Endothelial cell (in vitro differentiated cells): ENCODE measurements at regions not wholly inside any gene's neighbourhood (a gene's known extent, or its start where the extent isn't known, plus 50 kb on each side); places are given as distances from the start of the nearest gene placed in this dataset.

Source experiments
- DNase-seq: peaks from one replicate; pipeline ENCODE4 v3.0.0; 2021; ENCODE audit warnings: low spot score
- H3K27ac Mint-ChIP-seq: one replicate; pipeline ENCODE4 v1.8.0; 2021; ENCODE audit warnings: mixed read lengths, inconsistent platforms; ENCODE audit not compliant: unreplicated experiment
- H3K27me3 Mint-ChIP-seq: one replicate; pipeline ENCODE4 v1.8.0; 2021; ENCODE audit warnings: mild to moderate bottlenecking, moderate library complexity, mixed read lengths, inconsistent platforms; ENCODE audit not compliant: unreplicated experiment
- H3K36me3 Mint-ChIP-seq: one replicate; pipeline ENCODE4 v1.8.0; 2021; ENCODE audit warnings: mild to moderate bottlenecking, low read depth, mixed read lengths, inconsistent platforms; ENCODE audit not compliant: unreplicated experiment
- H3K4me1 Mint-ChIP-seq: one replicate; pipeline ENCODE4 v1.8.0; 2021; ENCODE audit warnings: mild to moderate bottlenecking, mixed read lengths, inconsistent platforms; ENCODE audit not compliant: unreplicated experiment
- H3K4me3 Mint-ChIP-seq: one replicate; pipeline ENCODE4 v1.8.0; 2021; ENCODE audit warnings: mild to moderate bottlenecking, mixed read lengths, inconsistent platforms; ENCODE audit not compliant: unreplicated experiment
- H3K9me3 Mint-ChIP-seq: one replicate; pipeline ENCODE4 v1.8.0; 2021; ENCODE audit warnings: mixed read lengths, inconsistent platforms; ENCODE audit not compliant: unreplicated experiment
- CTCF ChIP-seq: fragments of 200-600 bp; sonication (generic); IDR thresholded peaks from one replicate; pipeline ENCODE4 v1.5.0; 2021; ENCODE audit warnings: antibody characterized with exemption; ENCODE audit not compliant: unreplicated experiment

- Mint-ChIP-seq H3K4me1 (no peaks in the 10 kb centered on the region), H3K27ac (no peak overlapping the region), H3K9me3 (no peaks in the 10 kb centered on the region), H3K4me3 (no peak overlapping the region), H3K36me3 (no peaks in the 10 kb centered on the region), H3K27me3 (no peaks in the 10 kb centered on the region)
- no peak for DNase-seq
- no peak for TF ChIP-seq CTCF
These were observed 534.5 kb downstream of the MAFB start for GRCh38 chr20:40154514-40154913.

- DNase-seq: no peak
- Mint-ChIP-seq H3K36me3 (no peaks in the 10 kb centered on the region), H3K27ac (no peak overlapping the region), H3K4me1 (no peaks in the 10 kb centered on the region), H3K9me3 (no peaks in the 10 kb centered on the region), H3K4me3 (no peak overlapping the region), H3K27me3 (no peaks in the 10 kb centered on the region)
- no peak for TF ChIP-seq CTCF
These were observed 540.1 kb downstream of the MAFB start for GRCh38 chr20:40148886-40149285.

GRCh38 chr20:40146071-40146470, 543.0 kb downstream of the MAFB start:
- H3K4me1 Mint-ChIP-seq: no peaks in the 10 kb centered on the region
- H3K4me3 Mint-ChIP-seq: no peak overlapping the region
- H3K27me3 Mint-ChIP-seq: no peaks in the 10 kb centered on the region
- H3K9me3 Mint-ChIP-seq: no peaks in the 10 kb centered on the region
- H3K27ac Mint-ChIP-seq: no peak overlapping the region
- H3K36me3 Mint-ChIP-seq: no peaks in the 10 kb centered on the region
- no peak for DNase-seq
- no peak for TF ChIP-seq CTCF

GRCh38 chr20:40144581-40144980, 544.5 kb downstream of the MAFB start:
- H3K4me1 Mint-ChIP-seq: no peaks in the 10 kb centered on the region
- no peaks in the 10 kb centered on the region for H3K9me3 Mint-ChIP-seq
- H3K36me3 Mint-ChIP-seq: no peaks in the 10 kb centered on the region

GRCh38 chr20:40134176-40134575, 554.9 kb downstream of the MAFB start:
- no peaks in the 10 kb centered on the region for H3K27me3 Mint-ChIP-seq
- no peaks in the 10 kb centered on the region for H3K4me1 Mint-ChIP-seq
- H3K9me3 Mint-ChIP-seq: no peaks in the 10 kb centered on the region

More at GRCh38 chr20:40144581-40144980, 544.5 kb downstream of the MAFB start:
- Mint-ChIP-seq H3K27ac (no peak overlapping the region), H3K27me3 (peaks cover 1% of the 10 kb centered on the region), H3K4me3 (no peak overlapping the region)
- TF ChIP-seq CTCF: no peak
- no peak for DNase-seq

More at GRCh38 chr20:40134176-40134575, 554.9 kb downstream of the MAFB start:
- Mint-ChIP-seq H3K36me3 (no peaks in the 10 kb centered on the region), H3K4me3 (no peak overlapping the region), H3K27ac (no peak overlapping the region)
- no peak for DNase-seq
- TF ChIP-seq CTCF: no peak
